Mesenchymal stem cell (in vitro differentiated cells and primary cell): ENCODE measurements at regions not wholly inside any gene's neighbourhood (a gene's known extent, or its start where the extent isn't known, plus 50 kb on each side); places are given as distances from the start of the nearest gene placed in this dataset.

Experiments used
- DNase-seq: peaks from one replicate; pipeline ENCODE4 v3.0.0-alpha.2; 2013
- H2AFZ ChIP-seq: one replicate; pipeline ENCODE4 v1.6.1; 2013; ENCODE audit warnings: low read depth, mild to moderate bottlenecking, control low read depth, inconsistent platforms, low read length, moderate library complexity
- H2AK5ac ChIP-seq: 2 replicates; pipeline ENCODE4 v1.6.1; 2013; ENCODE audit warnings: low read length, moderate library complexity, mild to moderate bottlenecking, inconsistent platforms; ENCODE audit not compliant: severe bottlenecking
- H2BK120ac ChIP-seq: one replicate; pipeline ENCODE4 v1.6.1; 2013; ENCODE audit warnings: low read depth, mild to moderate bottlenecking, inconsistent platforms, low read length, moderate library complexity
- H2BK12ac ChIP-seq, 2 experiments: one replicate each; pipeline ENCODE4 v1.6.1; 2013; ENCODE audit warnings: inconsistent platforms in 2 of 2, low read length in 2 of 2, mild to moderate bottlenecking in 2 of 2, moderate library complexity in 2 of 2, control low read depth in 1 of 2
- H2BK15ac ChIP-seq: one replicate; pipeline ENCODE4 v1.6.1; 2013; ENCODE audit warnings: mild to moderate bottlenecking, low read depth, inconsistent platforms; ENCODE audit not compliant: poor library complexity, severe bottlenecking
- H2BK5ac ChIP-seq: 2 replicates; pipeline ENCODE4 v1.6.1; 2013; ENCODE audit warnings: low read depth, mild to moderate bottlenecking, low read length, control low read depth, inconsistent platforms; ENCODE audit not compliant: poor library complexity, severe bottlenecking
- H3K14ac ChIP-seq, 2 experiments: one replicate each; pipeline ENCODE4 v1.6.1; 2013; ENCODE audit warnings: inconsistent platforms in 2 of 2, low read length in 2 of 2, control low read depth in 1 of 2, mild to moderate bottlenecking in 1 of 2, moderate library complexity in 1 of 2
- H3K18ac ChIP-seq, 2 experiments: one replicate each; pipeline ENCODE4 v1.6.1; 2013; ENCODE audit warnings: inconsistent platforms in 2 of 2, low read length in 2 of 2, control low read depth in 1 of 2, low read depth in 1 of 2, mild to moderate bottlenecking in 1 of 2
- H3K23ac ChIP-seq, 2 experiments: one replicate each; pipeline ENCODE4 v1.6.1; 2013; ENCODE audit warnings: inconsistent platforms in 2 of 2, low read length in 2 of 2, mild to moderate bottlenecking in 2 of 2, moderate library complexity in 2 of 2, control low read depth in 1 of 2
- H3K27ac ChIP-seq: 2 replicates; pipeline ENCODE4 v1.5.1; 2013; ENCODE audit warnings: mild to moderate bottlenecking, moderate library complexity, low read length, control low read depth, inconsistent platforms; ENCODE audit not compliant: poor library complexity, severe bottlenecking
- H3K27me3 ChIP-seq, 2 experiments: 2 replicates each; pipeline versions ENCODE4 v1.6.1 to v1.7.0; 2013; ENCODE audit warnings: low read length in 2 of 2, mild to moderate bottlenecking in 2 of 2, moderate library complexity in 2 of 2, control low read depth in 1 of 2, inconsistent platforms in 1 of 2; ENCODE audit not compliant: control insufficient read depth in 1 of 2, insufficient read depth in 1 of 2
- H3K36me3 ChIP-seq, 2 experiments: 2 replicates each; pipeline versions ENCODE4 v1.6.1 to v1.7.0; 2013; ENCODE audit warnings: low read length in 2 of 2, control low read depth in 1 of 2, inconsistent platforms in 1 of 2, low read depth in 1 of 2, mild to moderate bottlenecking in 1 of 2; ENCODE audit not compliant: insufficient read depth in 2 of 2, control insufficient read depth in 1 of 2
- H3K4ac ChIP-seq, 2 experiments: one replicate each; pipeline ENCODE4 v1.6.1; 2013; ENCODE audit warnings: inconsistent platforms in 2 of 2, low read length in 2 of 2, mild to moderate bottlenecking in 2 of 2, moderate library complexity in 2 of 2, control low read depth in 1 of 2, low read depth in 1 of 2
- H3K4me1 ChIP-seq: 2 replicates; pipeline ENCODE4 v1.6.1; 2013; ENCODE audit warnings: low read depth, low read length, control low read depth; ENCODE audit not compliant: control insufficient read depth, insufficient read depth
- H3K4me2 ChIP-seq: 2 replicates; pipeline ENCODE4 v1.6.1; 2013; ENCODE audit warnings: low read length, mild to moderate bottlenecking, inconsistent platforms; ENCODE audit not compliant: poor library complexity, severe bottlenecking
- H3K4me3 ChIP-seq, 2 experiments: 2 replicates each; pipeline versions ENCODE4 v1.5.1 to v1.7.0; 2013; ENCODE audit warnings: low read length in 2 of 2, mild to moderate bottlenecking in 2 of 2, control low read depth in 1 of 2, low read depth in 1 of 2; ENCODE audit not compliant: insufficient read depth in 1 of 2
- H3K79me1 ChIP-seq: replicated peaks from 2 replicates; pipeline ENCODE4 v1.6.1; 2013; ENCODE audit warnings: mild to moderate bottlenecking, control low read depth, low read length, inconsistent platforms; ENCODE audit not compliant: poor library complexity, severe bottlenecking
- H3K9ac ChIP-seq: 2 replicates; pipeline ENCODE4 v1.7.0; 2013; ENCODE audit warnings: mild to moderate bottlenecking, low read length, moderate library complexity
- H3K9me3 ChIP-seq: 2 replicates; pipeline ENCODE4 v1.7.0; 2013; ENCODE audit warnings: mild to moderate bottlenecking, low read length; ENCODE audit not compliant: control insufficient read depth
- H4K8ac ChIP-seq: one replicate; pipeline ENCODE4 v1.6.1; 2013; ENCODE audit warnings: inconsistent platforms, mild to moderate bottlenecking, low read length, moderate library complexity
- H4K91ac ChIP-seq: one replicate; pipeline ENCODE4 v1.6.1; 2013; ENCODE audit warnings: mild to moderate bottlenecking, low read length, inconsistent platforms
- whole genome bisulfite sequencing: methylation state at CpG from one replicate; pipeline ENCODE4 v1.1.7; 2013; ENCODE audit warnings: mixed read lengths; 5-methylcytosine and 5-hydroxymethylcytosine counted together

DNA sequence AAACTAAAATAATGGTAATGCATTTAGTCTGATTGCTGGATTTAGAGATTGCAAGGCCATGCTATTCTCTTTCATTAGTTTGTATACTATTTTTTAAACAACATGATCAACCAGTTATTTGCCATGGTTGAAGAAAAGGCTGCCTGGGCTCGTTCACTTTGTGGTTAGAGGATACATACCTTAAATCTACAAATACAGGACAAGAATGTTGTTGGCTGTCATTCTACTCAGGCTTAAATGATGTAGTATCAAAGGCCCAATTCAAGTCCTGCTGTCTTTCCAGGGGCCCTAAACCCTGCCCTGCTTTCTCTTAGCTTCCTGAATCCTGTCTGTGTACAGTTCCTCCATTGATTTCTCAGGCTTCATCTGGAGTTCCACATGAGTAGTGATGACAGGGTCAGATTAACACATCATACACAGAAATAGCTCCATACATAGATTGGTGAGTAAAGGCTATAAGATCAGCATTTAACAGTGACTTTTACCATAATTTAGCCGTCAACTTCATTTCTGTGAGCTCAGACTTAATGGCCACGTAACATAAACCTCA lies 114.9 kb upstream of the GPRIN3 start:
- no peak overlapping the region for H2AK5ac ChIP-seq
- H4K8ac ChIP-seq, result no peak overlapping the region
- no peak overlapping the region for H2AFZ ChIP-seq
- 94% methylated on average over 2 of the region's 3 CpGs for WGBS
- no peaks in the 10 kb centered on the region for H3K36me3 ChIP-seq
- H3K79me1 ChIP-seq, result no peaks in the 10 kb centered on the region
- no peak overlapping the region for H3K18ac ChIP-seq
- peaks cover 0 to 5% of the 10 kb centered on the region in 2 experiments for H3K27me3 ChIP-seq
- H2BK15ac ChIP-seq, result no peak overlapping the region
- no peak overlapping the region for H3K9ac ChIP-seq
- no peak overlapping the region for H3K4me2 ChIP-seq
- H3K27ac ChIP-seq, result no peak overlapping the region
- H3K23ac ChIP-seq, result no peak overlapping the region
- H3K4ac ChIP-seq, result no peak overlapping the region
- H4K91ac ChIP-seq, result no peak overlapping the region
- no peaks in the 10 kb centered on the region for H3K4me1 ChIP-seq
- no peaks in the 10 kb centered on the region for H3K9me3 ChIP-seq
- no peak overlapping the region for H2BK12ac ChIP-seq
- no peak for DNase-seq
- no peak overlapping the region for H2BK120ac ChIP-seq
- H2BK5ac ChIP-seq, result no peak overlapping the region
- no peak overlapping the region for H3K14ac ChIP-seq
- no peak overlapping the region for H3K4me3 ChIP-seq

DNA sequence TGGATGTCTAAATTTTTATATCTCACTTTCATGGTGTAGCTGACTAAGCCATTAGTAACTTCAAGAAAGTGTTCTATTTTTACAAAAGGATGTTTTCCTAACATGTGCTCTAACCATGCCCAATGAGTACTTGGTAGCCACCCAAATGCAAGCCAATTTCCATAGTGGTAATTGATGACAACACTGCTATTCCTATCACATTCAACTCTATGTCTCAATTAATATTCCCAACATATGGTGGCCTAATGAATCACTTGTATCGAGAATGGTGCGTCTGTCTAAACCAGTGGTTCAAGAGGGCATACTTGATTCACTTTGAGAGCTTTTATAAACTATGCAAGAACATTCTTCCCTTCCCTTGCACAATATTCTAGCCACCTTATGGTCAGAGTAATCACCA lies 112.9 kb upstream of the GPRIN3 start:
- H2BK15ac ChIP-seq, result no peak overlapping the region
- H2AK5ac ChIP-seq, result no peak overlapping the region
- no peak overlapping the region for H2BK12ac ChIP-seq
- no peaks in the 10 kb centered on the region for H3K79me1 ChIP-seq
- no peak overlapping the region for H3K23ac ChIP-seq
- H3K4me1 ChIP-seq, result no peaks in the 10 kb centered on the region
- H3K36me3 ChIP-seq, result no peaks in the 10 kb centered on the region
- H3K4me3 ChIP-seq, result no peak overlapping the region
- no peak overlapping the region for H2BK120ac ChIP-seq
- no peak overlapping the region for H3K4me2 ChIP-seq
- no peak overlapping the region for H3K14ac ChIP-seq
- no peak overlapping the region for H2BK5ac ChIP-seq
- no peak overlapping the region for H4K8ac ChIP-seq
- H2AFZ ChIP-seq, result no peak overlapping the region
- H3K4ac ChIP-seq, result no peak overlapping the region
- H3K27ac ChIP-seq, result no peak overlapping the region
- H3K27me3 ChIP-seq, result no peaks in the 10 kb centered on the region
- no peak overlapping the region for H4K91ac ChIP-seq
- 92% methylated on average over 2 of the region's 2 CpGs for WGBS
- DNase-seq, result no peak
- no peak overlapping the region for H3K18ac ChIP-seq
- H3K9ac ChIP-seq, result no peak overlapping the region
- H3K9me3 ChIP-seq, result no peaks in the 10 kb centered on the region

DNA sequence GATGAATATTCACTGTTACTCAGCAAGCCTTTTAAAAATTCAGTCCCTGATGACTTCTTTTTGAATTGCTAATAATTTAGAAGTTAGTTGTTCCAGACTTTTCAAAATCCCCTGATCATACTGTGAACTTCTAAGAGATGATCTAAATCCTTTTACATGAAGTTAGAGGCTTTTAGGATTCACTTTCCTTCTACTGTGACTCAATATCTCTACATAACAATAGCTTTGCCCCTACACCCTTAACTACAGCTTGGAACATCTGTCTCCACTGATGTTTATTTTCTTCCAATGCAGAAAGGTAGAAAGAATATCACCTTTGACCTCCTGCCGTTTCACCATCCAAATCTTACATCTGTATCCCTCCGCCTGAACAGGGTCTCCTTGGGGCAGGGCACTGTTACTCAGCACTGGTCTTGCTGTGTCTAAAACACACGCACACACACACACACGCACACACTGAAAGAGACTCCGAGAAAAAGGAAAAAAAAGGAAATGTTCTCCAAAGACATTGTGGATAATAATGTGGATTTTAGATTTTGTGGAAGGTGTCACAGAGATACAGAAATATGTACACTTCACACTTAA lies 111.6 kb upstream of the GPRIN3 start:
- H3K4me1 ChIP-seq, result no peaks in the 10 kb centered on the region
- no peak overlapping the region for H3K23ac ChIP-seq
- H2BK5ac ChIP-seq, result no peak overlapping the region
- no peak for DNase-seq
- no peaks in the 10 kb centered on the region for H3K79me1 ChIP-seq
- no peak overlapping the region for H3K4me2 ChIP-seq
- H2AFZ ChIP-seq, result no peak overlapping the region
- no peaks in the 10 kb centered on the region for H3K27me3 ChIP-seq
- 68% methylated on average over 2 of the region's 5 CpGs for WGBS
- H3K18ac ChIP-seq, result no peak overlapping the region
- no peak overlapping the region for H2BK12ac ChIP-seq
- H3K9me3 ChIP-seq, result no peaks in the 10 kb centered on the region
- H3K9ac ChIP-seq, result no peak overlapping the region
- no peak overlapping the region for H2AK5ac ChIP-seq
- no peak overlapping the region for H4K8ac ChIP-seq
- no peak overlapping the region for H2BK15ac ChIP-seq
- H3K14ac ChIP-seq, result no peak overlapping the region
- no peak overlapping the region for H3K4me3 ChIP-seq
- no peak overlapping the region for H3K4ac ChIP-seq
- no peak overlapping the region for H4K91ac ChIP-seq
- no peak overlapping the region for H2BK120ac ChIP-seq
- H3K36me3 ChIP-seq, result no peaks in the 10 kb centered on the region
- H3K27ac ChIP-seq, result no peak overlapping the region

DNA sequence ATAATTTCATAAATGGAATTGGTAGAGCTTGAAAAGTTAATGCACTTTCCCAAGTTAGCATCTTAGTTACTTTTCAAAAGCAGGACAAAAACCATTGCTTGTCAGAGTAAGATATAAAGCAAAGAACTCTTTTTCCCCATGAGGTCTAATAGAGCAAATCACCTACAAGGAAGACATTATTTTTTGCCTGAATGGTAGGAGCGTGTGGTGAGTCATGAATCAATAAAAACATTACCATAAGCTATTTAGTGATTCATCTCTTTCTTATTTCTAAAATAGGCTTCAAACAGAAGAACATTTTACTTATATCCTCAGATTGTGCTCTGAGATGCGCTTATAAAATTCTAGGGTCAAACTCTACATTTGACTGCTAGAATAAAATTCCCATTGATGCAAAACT lies 109.4 kb upstream of the GPRIN3 start:
- 100% methylated on average over 1 of the region's 2 CpGs for WGBS
- Histone ChIP-seq H3K27ac (no peak overlapping the region), H2BK15ac (no peak overlapping the region), H3K4me2 (no peak overlapping the region), H4K8ac (no peak overlapping the region), H2BK120ac (no peak overlapping the region), H3K4me1 (no peaks in the 10 kb centered on the region), H2BK5ac (no peak overlapping the region), H2AFZ (no peak overlapping the region), H4K91ac (no peak overlapping the region), H2AK5ac (no peak overlapping the region), H3K9me3 (no peaks in the 10 kb centered on the region), H3K36me3 (no peaks in the 10 kb centered on the region), H3K14ac (no peak overlapping the region), H3K79me1 (no peaks in the 10 kb centered on the region), H3K4me3 (no peak overlapping the region), H3K23ac (no peak overlapping the region), H3K27me3 (no peaks in the 10 kb centered on the region), H2BK12ac (no peak overlapping the region), H3K9ac (no peak overlapping the region), H3K18ac (no peak overlapping the region), H3K4ac (no peak overlapping the region)
- no peak for DNase-seq
